ENCODE measurements at regions not wholly inside any gene's neighbourhood (a gene's known extent, or its start where the extent isn't known, plus 50 kb on each side); places are given as distances from the start of the nearest gene placed in this dataset.

- no peaks in the 10 kb centered on the region for H3K36me3 ChIP-seq
- H3K4me3 ChIP-seq, result no peak overlapping the region
- no peaks in the 10 kb centered on the region for H3K9me3 ChIP-seq
- peaks cover 16 to 42% of the 10 kb centered on the region in 2 donors for H3K4me1 ChIP-seq (ENCODE audit: control insufficient read depth in 1 of 2, low read depth in 2 of 2)
- DNase-seq (ENCODE audit: low spot score), result no peak
- H3K27me3 ChIP-seq (replicated peaks; ENCODE audit: insufficient read depth), result no peaks in the 10 kb centered on the region
- H3K27ac ChIP-seq, result no peak overlapping the region
- no peak for TF ChIP-seq CTCF (IDR thresholded peaks at IDR 0.05)
- no peak for ATAC-seq (ENCODE audit: insufficient number of reproducible peaks, low FRiP score, low read depth)
Observed at GRCh38 chr3:106809623-106810299, 567.5 kb upstream of the CCDC54 start.

- TF ChIP-seq CTCF (IDR thresholded peaks at IDR 0.05), result no peak
- Histone ChIP-seq H3K36me3 (no peaks in the 10 kb centered on the region), H3K4me1 (ENCODE audit: control insufficient read depth in 1 of 2, low read depth in 2 of 2) (peaks cover 16 to 46% of the 10 kb centered on the region in 2 donors), H3K4me3 (no peak overlapping the region), H3K27ac (no peak overlapping the region), H3K27me3 (replicated peaks; ENCODE audit: insufficient read depth) (no peaks in the 10 kb centered on the region), H3K9me3 (no peaks in the 10 kb centered on the region)
- ATAC-seq (ENCODE audit: insufficient number of reproducible peaks, low FRiP score, low read depth) (no peak), DNase-seq (ENCODE audit: low spot score) (no peak)
Observed at GRCh38 chr3:106810300-106810875, 566.9 kb upstream of the CCDC54 start.

- Histone ChIP-seq H3K4me3 (no peak overlapping the region), H3K27me3 (replicated peaks; ENCODE audit: insufficient read depth) (no peaks in the 10 kb centered on the region), H3K4me1 (ENCODE audit: control insufficient read depth in 1 of 2, low read depth in 2 of 2) (peaks cover 16 to 46% of the 10 kb centered on the region in 2 donors), H3K9me3 (no peaks in the 10 kb centered on the region), H3K36me3 (no peaks in the 10 kb centered on the region), H3K27ac (no peak overlapping the region)
- no peak for ATAC-seq (ENCODE audit: insufficient number of reproducible peaks, low FRiP score, low read depth)
- no peak for TF ChIP-seq CTCF (IDR thresholded peaks at IDR 0.05)
- no peak for DNase-seq (ENCODE audit: low spot score)
Observed at GRCh38 chr3:106811376-106811775, 565.9 kb upstream of the CCDC54 start.

GRCh38 chr3:106813742-106814141 is 563.5 kb upstream of the CCDC54 start:
- peaks cover 16 to 46% of the 10 kb centered on the region in 2 donors for H3K4me1 ChIP-seq (ENCODE audit: control insufficient read depth in 1 of 2, low read depth in 2 of 2)
- TF ChIP-seq CTCF (IDR thresholded peaks at IDR 0.05), result no peak
- ATAC-seq (ENCODE audit: insufficient number of reproducible peaks, low FRiP score, low read depth), result no peak
- H3K27ac ChIP-seq, result peak overlapping the region; percentile 4 to 29
- no peak overlapping the region for H3K4me3 ChIP-seq
- H3K27me3 ChIP-seq (replicated peaks; ENCODE audit: insufficient read depth), result no peaks in the 10 kb centered on the region
- H3K9me3 ChIP-seq, result no peaks in the 10 kb centered on the region
- no peak for DNase-seq (ENCODE audit: low spot score)
- no peaks in the 10 kb centered on the region for H3K36me3 ChIP-seq

- ATAC-seq (ENCODE audit: insufficient number of reproducible peaks, low FRiP score, low read depth) (no peak), DNase-seq (ENCODE audit: low spot score) (no peak)
- Histone ChIP-seq H3K36me3 (no peaks in the 10 kb centered on the region), H3K27ac (peak overlapping the region; percentile 4 to 29), H3K4me3 (no peak overlapping the region), H3K27me3 (replicated peaks; ENCODE audit: insufficient read depth) (no peaks in the 10 kb centered on the region), H3K9me3 (no peaks in the 10 kb centered on the region), H3K4me1 (ENCODE audit: control insufficient read depth in 1 of 2, low read depth in 2 of 2) (peaks cover 16 to 45% of the 10 kb centered on the region in 2 donors)
- no peak for TF ChIP-seq CTCF (IDR thresholded peaks at IDR 0.05)
Observed at GRCh38 chr3:106814231-106814630, 563.0 kb upstream of the CCDC54 start.
